ENCODE measurements at regions not wholly inside any gene's neighbourhood (a gene's known extent, or its start where the extent isn't known, plus 50 kb on each side); places are given as distances from the start of the nearest gene placed in this dataset.

- H3F3A ChIP-seq (ENCODE audit: insufficient read depth, low read length): no peaks in the 10 kb centered on the region
- no peaks in the 10 kb centered on the region for H3K4me1 ChIP-seq (ENCODE audit: low read length)
- H3K36me3 ChIP-seq (replicated peaks; ENCODE audit: insufficient read depth, low read length): no peaks in the 10 kb centered on the region
- H3K4me2 ChIP-seq (ENCODE audit: low read depth, low read length): no peak overlapping the region
- H4K20me1 ChIP-seq (ENCODE audit: insufficient read depth, low read length): no peaks in the 10 kb centered on the region
- H3K9me3 ChIP-seq (replicated peaks; ENCODE audit: insufficient read depth, low read length): no peaks in the 10 kb centered on the region
- no peak overlapping the region for H3K9ac ChIP-seq (ENCODE audit: low read length)
- no peaks in the 10 kb centered on the region for H3K27me3 ChIP-seq (replicated peaks; ENCODE audit: insufficient read depth, low read length)
- no peak overlapping the region for H3K27ac ChIP-seq (ENCODE audit: low read length)
- no peak for DNase-seq
- TF ChIP-seq EZH2phosphoT487 (IDR thresholded peaks at IDR 0.05; ENCODE audit: low read length): no peak
- TF ChIP-seq EZH2 (optimal IDR thresholded peaks at IDR 0.05; ENCODE audit: low read depth, low read length): no peak
- no peak for TF ChIP-seq CTCF (IDR thresholded peaks at IDR 0.05; ENCODE audit: low read length)
- H2AFZ ChIP-seq (ENCODE audit: low read length): no peak overlapping the region
- H3K79me2 ChIP-seq (ENCODE audit: low read length): no peaks in the 10 kb centered on the region
- no peaks in the 10 kb centered on the region for H3K9me2 ChIP-seq (replicated peaks; ENCODE audit: insufficient read depth, low read length)
- H3K4me3 ChIP-seq (ENCODE audit: low read length): no peak overlapping the region
These were observed 227.9 kb upstream of the PITX2 start for GRCh38 chr4:110850461-110851442.

GRCh38 chr4:110851989-110852388, 229.1 kb upstream of the PITX2 start:
- no peak for DNase-seq
- Histone ChIP-seq H3K9ac (ENCODE audit: low read length) (no peak overlapping the region), H3K9me3 (replicated peaks; ENCODE audit: insufficient read depth, low read length) (no peaks in the 10 kb centered on the region), H3K4me1 (ENCODE audit: low read length) (no peaks in the 10 kb centered on the region), H2AFZ (ENCODE audit: low read length) (no peak overlapping the region), H3K27me3 (replicated peaks; ENCODE audit: insufficient read depth, low read length) (no peaks in the 10 kb centered on the region), H3K36me3 (replicated peaks; ENCODE audit: insufficient read depth, low read length) (no peaks in the 10 kb centered on the region), H3K4me2 (ENCODE audit: low read depth, low read length) (no peak overlapping the region), H3K79me2 (ENCODE audit: low read length) (no peaks in the 10 kb centered on the region), H3F3A (ENCODE audit: insufficient read depth, low read length) (no peaks in the 10 kb centered on the region), H4K20me1 (ENCODE audit: insufficient read depth, low read length) (no peaks in the 10 kb centered on the region), H3K4me3 (ENCODE audit: low read length) (no peak overlapping the region), H3K27ac (ENCODE audit: low read length) (no peak overlapping the region), H3K9me2 (replicated peaks; ENCODE audit: insufficient read depth, low read length) (no peaks in the 10 kb centered on the region)
- TF ChIP-seq EZH2phosphoT487 (IDR thresholded peaks at IDR 0.05; ENCODE audit: low read length) (no peak), CTCF (IDR thresholded peaks at IDR 0.05; ENCODE audit: low read length) (no peak), EZH2 (optimal IDR thresholded peaks at IDR 0.05; ENCODE audit: low read depth, low read length) (no peak)

GRCh38 chr4:110852793-110853192, 229.9 kb upstream of the PITX2 start:
- Histone ChIP-seq H3K79me2 (ENCODE audit: low read length) (no peaks in the 10 kb centered on the region), H3K9me2 (replicated peaks; ENCODE audit: insufficient read depth, low read length) (no peaks in the 10 kb centered on the region), H2AFZ (ENCODE audit: low read length) (no peak overlapping the region), H3K4me2 (ENCODE audit: low read depth, low read length) (no peak overlapping the region), H3K4me1 (ENCODE audit: low read length) (no peaks in the 10 kb centered on the region), H3F3A (ENCODE audit: insufficient read depth, low read length) (no peaks in the 10 kb centered on the region), H4K20me1 (ENCODE audit: insufficient read depth, low read length) (no peaks in the 10 kb centered on the region), H3K27me3 (replicated peaks; ENCODE audit: insufficient read depth, low read length) (no peaks in the 10 kb centered on the region), H3K9ac (ENCODE audit: low read length) (no peak overlapping the region), H3K9me3 (replicated peaks; ENCODE audit: insufficient read depth, low read length) (no peaks in the 10 kb centered on the region), H3K36me3 (replicated peaks; ENCODE audit: insufficient read depth, low read length) (no peaks in the 10 kb centered on the region), H3K27ac (ENCODE audit: low read length) (no peak overlapping the region), H3K4me3 (ENCODE audit: low read length) (no peak overlapping the region)
- DNase-seq: no peak
- TF ChIP-seq EZH2phosphoT487 (IDR thresholded peaks at IDR 0.05; ENCODE audit: low read length) (no peak), EZH2 (optimal IDR thresholded peaks at IDR 0.05; ENCODE audit: low read depth, low read length) (no peak), CTCF (IDR thresholded peaks at IDR 0.05; ENCODE audit: low read length) (no peak)

Data from MM.1S (cell line).